ENCODE measurements at regions not wholly inside any gene's neighbourhood (a gene's known extent, or its start where the extent isn't known, plus 50 kb on each side); places are given as distances from the start of the nearest gene placed in this dataset.

DNA sequence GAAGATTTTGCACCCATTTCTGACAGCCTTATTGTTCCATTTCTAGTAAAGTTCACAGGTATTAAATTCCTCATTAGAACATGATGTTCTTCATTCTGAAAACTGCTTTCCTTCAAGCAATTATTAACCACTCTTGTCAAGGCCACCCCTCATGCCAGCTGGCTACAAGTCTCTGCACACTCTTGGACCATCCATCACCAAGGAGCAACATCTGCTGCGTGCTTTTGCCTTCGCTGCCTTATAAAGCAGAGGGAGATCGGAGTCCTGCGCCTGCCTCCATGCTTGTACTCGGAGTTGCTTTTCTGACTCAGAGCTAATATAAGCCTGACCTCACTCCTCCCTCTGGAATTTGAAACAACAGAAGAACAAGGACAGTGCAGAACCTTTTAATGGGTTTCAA, 529.9 kb upstream of the DPP6 start:
- no peak for ATAC-seq
- Mint-ChIP-seq H3K9me3 (ENCODE audit: insufficient read depth) (peaks cover 7% of the 10 kb centered on the region), H3K36me3 (ENCODE audit: low read depth) (no peaks in the 10 kb centered on the region), H3K4me3 (no peak overlapping the region), H3K27ac (no peak overlapping the region), H3K4me1 (ENCODE audit: low read depth) (no peaks in the 10 kb centered on the region), H3K27me3 (ENCODE audit: low read depth) (no peaks in the 10 kb centered on the region)
- no peak for DNase-seq
- ChIA-PET CTCF (no interaction called here), POLR2A (no interaction called here)

GRCh38 chr7:153523320-153524015, 528.7 kb upstream of the DPP6 start:
- Mint-ChIP-seq H3K9me3 (ENCODE audit: insufficient read depth) (peaks cover 7% of the 10 kb centered on the region), H3K36me3 (ENCODE audit: low read depth) (no peaks in the 10 kb centered on the region), H3K4me3 (no peak overlapping the region), H3K27ac (no peak overlapping the region), H3K4me1 (ENCODE audit: low read depth) (no peaks in the 10 kb centered on the region), H3K27me3 (ENCODE audit: low read depth) (no peaks in the 10 kb centered on the region)
- CTCF ChIA-PET, result no interaction called here
- no peak for DNase-seq
- no peak for ATAC-seq
- POLR2A ChIA-PET, result no interaction called here

DNA sequence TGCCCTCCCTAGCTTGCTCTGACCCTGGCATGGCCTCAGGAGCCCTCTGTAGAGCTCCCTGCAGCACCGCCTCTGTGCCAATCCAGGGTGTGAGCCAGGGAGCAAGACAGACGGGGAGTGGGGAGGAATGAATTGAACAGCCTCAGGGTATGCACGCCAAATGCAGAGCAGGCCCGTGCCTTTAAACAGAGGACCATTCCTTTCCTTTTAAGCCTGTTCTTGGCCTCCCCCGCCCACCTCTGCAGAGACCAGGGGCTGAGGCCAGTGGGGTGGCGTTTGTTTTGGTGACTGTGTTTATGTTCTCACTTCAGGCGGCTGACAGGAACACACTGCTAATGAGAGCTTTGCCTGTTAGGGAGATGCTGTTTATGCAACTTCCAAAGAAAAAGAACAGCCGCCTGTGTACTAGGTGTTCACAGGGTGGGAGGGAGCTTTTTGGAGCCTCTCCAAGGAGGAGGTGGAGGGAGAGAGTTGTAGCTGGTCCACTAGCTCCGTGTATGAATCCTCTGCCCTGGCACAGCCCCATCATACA, 528.1 kb upstream of the DPP6 start:
- no peaks in the 10 kb centered on the region for H3K36me3 Mint-ChIP-seq (ENCODE audit: low read depth)
- H3K4me1 Mint-ChIP-seq (ENCODE audit: low read depth), result no peaks in the 10 kb centered on the region
- H3K27me3 Mint-ChIP-seq (ENCODE audit: low read depth), result no peaks in the 10 kb centered on the region
- POLR2A ChIA-PET, result no interaction called here
- DNase-seq (no peak), ATAC-seq (no peak)
- no peak overlapping the region for H3K4me3 Mint-ChIP-seq
- peaks cover 7% of the 10 kb centered on the region for H3K9me3 Mint-ChIP-seq (ENCODE audit: insufficient read depth)
- CTCF ChIA-PET, result no interaction called here
- H3K27ac Mint-ChIP-seq, result no peak overlapping the region

DNA sequence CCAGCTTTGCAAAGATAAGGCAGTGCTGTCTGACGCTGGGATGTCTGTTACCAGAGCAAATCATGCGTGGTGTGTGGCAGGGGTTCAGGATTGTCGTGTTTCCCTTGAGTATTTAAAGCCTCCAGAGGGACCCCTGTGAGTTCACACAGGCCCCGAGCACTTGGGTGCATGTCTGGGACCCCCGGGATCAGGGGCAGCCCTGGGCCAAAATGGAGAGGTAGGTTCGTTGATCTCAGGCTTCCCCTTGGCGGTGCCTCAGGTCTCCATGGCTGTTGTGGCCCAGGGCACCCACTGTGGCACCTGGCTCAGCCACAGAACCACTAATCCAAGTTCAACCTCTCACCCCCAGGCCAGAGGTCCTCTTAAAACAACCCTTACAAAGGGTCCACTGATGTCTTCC, 523.1 kb upstream of the DPP6 start:
- H3K36me3 Mint-ChIP-seq (ENCODE audit: low read depth), result no peaks in the 10 kb centered on the region

GRCh38 chr7:153529651-153530165, 522.5 kb upstream of the DPP6 start:
- CTCF ChIA-PET, result no interaction called here
- Mint-ChIP-seq H3K27me3 (ENCODE audit: low read depth) (no peaks in the 10 kb centered on the region), H3K4me3 (no peak overlapping the region), H3K4me1 (ENCODE audit: low read depth) (no peaks in the 10 kb centered on the region), H3K9me3 (ENCODE audit: insufficient read depth) (no peaks in the 10 kb centered on the region), H3K36me3 (ENCODE audit: low read depth) (no peaks in the 10 kb centered on the region), H3K27ac (no peak overlapping the region)
- POLR2A ChIA-PET, result no interaction called here
- ATAC-seq, result no peak
- DNase-seq, result no peak

More for the DNA sequence above, 523.1 kb upstream of the DPP6 start:
- POLR2A ChIA-PET, result no interaction called here
- no peak for ATAC-seq
- no peaks in the 10 kb centered on the region for H3K27me3 Mint-ChIP-seq (ENCODE audit: low read depth)
- CTCF ChIA-PET, result no interaction called here
- DNase-seq, result no peak
- no peak overlapping the region for H3K4me3 Mint-ChIP-seq
- H3K9me3 Mint-ChIP-seq (ENCODE audit: insufficient read depth), result no peaks in the 10 kb centered on the region
- no peaks in the 10 kb centered on the region for H3K4me1 Mint-ChIP-seq (ENCODE audit: low read depth)
- no peak overlapping the region for H3K27ac Mint-ChIP-seq

GRCh38 chr7:153530441-153530840, 521.8 kb upstream of the DPP6 start:
- no peaks in the 10 kb centered on the region for H3K27me3 Mint-ChIP-seq (ENCODE audit: low read depth)
- H3K4me3 Mint-ChIP-seq, result no peak overlapping the region
- CTCF ChIA-PET, result no interaction called here
- no peak for DNase-seq
- H3K36me3 Mint-ChIP-seq (ENCODE audit: low read depth), result no peaks in the 10 kb centered on the region
- H3K27ac Mint-ChIP-seq, result no peak overlapping the region
- POLR2A ChIA-PET, result no interaction called here
- H3K4me1 Mint-ChIP-seq (ENCODE audit: low read depth), result no peaks in the 10 kb centered on the region
- no peaks in the 10 kb centered on the region for H3K9me3 Mint-ChIP-seq (ENCODE audit: insufficient read depth)
- no peak for ATAC-seq

GRCh38 chr7:153532326-153532725, 519.9 kb upstream of the DPP6 start:
- ChIA-PET POLR2A (no interaction called here), CTCF (no interaction called here)
- no peaks in the 10 kb centered on the region for H3K4me1 Mint-ChIP-seq (ENCODE audit: low read depth)
- H3K27me3 Mint-ChIP-seq (ENCODE audit: low read depth), result no peaks in the 10 kb centered on the region
- H3K27ac Mint-ChIP-seq, result no peak overlapping the region
- H3K4me3 Mint-ChIP-seq, result no peak overlapping the region
- ATAC-seq (no peak), DNase-seq (no peak)
- H3K36me3 Mint-ChIP-seq (ENCODE audit: low read depth), result no peaks in the 10 kb centered on the region
- no peaks in the 10 kb centered on the region for H3K9me3 Mint-ChIP-seq (ENCODE audit: insufficient read depth)

- ATAC-seq (no peak), DNase-seq (no peak)
- ChIA-PET CTCF (no interaction called here), POLR2A (no interaction called here)
- no peaks in the 10 kb centered on the region for H3K36me3 Mint-ChIP-seq (ENCODE audit: low read depth)
- H3K27me3 Mint-ChIP-seq (ENCODE audit: low read depth), result no peaks in the 10 kb centered on the region
- H3K27ac Mint-ChIP-seq, result no peak overlapping the region
- no peaks in the 10 kb centered on the region for H3K9me3 Mint-ChIP-seq (ENCODE audit: insufficient read depth)
- H3K4me1 Mint-ChIP-seq (ENCODE audit: low read depth), result no peaks in the 10 kb centered on the region
- H3K4me3 Mint-ChIP-seq, result no peak overlapping the region
Measured at GRCh38 chr7:153537271-153537670, 514.9 kb upstream of the DPP6 start.

DNA sequence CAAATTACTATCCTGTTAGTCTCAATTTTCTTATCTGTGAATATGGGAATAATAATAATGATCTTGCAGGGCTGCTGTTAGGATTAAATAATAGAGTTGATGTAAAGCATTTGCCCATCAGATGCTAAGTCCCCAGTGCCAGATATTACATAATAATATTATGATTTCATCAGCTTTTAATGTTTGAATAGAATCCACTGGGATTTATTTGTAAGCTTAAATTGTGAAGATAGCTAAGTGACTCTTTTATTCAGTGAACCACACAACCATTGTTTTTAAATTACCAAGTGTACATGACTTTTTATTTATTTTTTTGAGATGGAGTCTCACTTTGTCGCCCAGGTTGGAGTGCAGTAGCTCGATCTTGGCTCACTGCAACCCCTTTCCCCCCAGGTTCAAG, 510.3 kb upstream of the DPP6 start:
- Mint-ChIP-seq H3K9me3 (ENCODE audit: insufficient read depth) (no peaks in the 10 kb centered on the region), H3K36me3 (ENCODE audit: low read depth) (no peaks in the 10 kb centered on the region), H3K4me1 (ENCODE audit: low read depth) (no peaks in the 10 kb centered on the region), H3K27me3 (ENCODE audit: low read depth) (no peaks in the 10 kb centered on the region), H3K27ac (no peak overlapping the region), H3K4me3 (no peak overlapping the region)
- ATAC-seq (no peak), DNase-seq (no peak)
- POLR2A ChIA-PET, result no interaction called here
- CTCF ChIA-PET, result no interaction called here

DNA sequence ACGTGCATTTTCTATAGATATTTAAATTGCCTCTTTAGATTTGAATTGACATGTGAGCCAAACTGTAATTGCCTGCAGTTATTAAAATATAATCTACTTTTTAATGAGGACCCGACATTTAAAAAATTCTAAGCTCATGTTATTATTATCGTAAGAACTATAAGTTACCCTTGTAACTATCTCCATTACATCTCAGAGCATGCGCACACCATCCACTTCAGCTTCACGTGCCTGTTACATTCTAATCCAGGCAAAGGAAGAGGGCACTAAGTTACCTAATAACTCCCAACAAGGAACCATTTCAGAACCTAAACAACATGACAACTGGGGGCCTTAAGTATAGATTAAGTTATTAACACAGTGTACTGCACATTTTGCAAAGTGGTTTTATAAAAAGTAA, 509.0 kb upstream of the DPP6 start:
- Mint-ChIP-seq H3K36me3 (ENCODE audit: low read depth) (no peaks in the 10 kb centered on the region), H3K4me1 (ENCODE audit: low read depth) (no peaks in the 10 kb centered on the region), H3K9me3 (ENCODE audit: insufficient read depth) (no peaks in the 10 kb centered on the region), H3K4me3 (no peak overlapping the region), H3K27ac (no peak overlapping the region), H3K27me3 (ENCODE audit: low read depth) (no peaks in the 10 kb centered on the region)
- ChIA-PET CTCF (no interaction called here), POLR2A (no interaction called here)
- ATAC-seq (no peak), DNase-seq (no peak)

DNA sequence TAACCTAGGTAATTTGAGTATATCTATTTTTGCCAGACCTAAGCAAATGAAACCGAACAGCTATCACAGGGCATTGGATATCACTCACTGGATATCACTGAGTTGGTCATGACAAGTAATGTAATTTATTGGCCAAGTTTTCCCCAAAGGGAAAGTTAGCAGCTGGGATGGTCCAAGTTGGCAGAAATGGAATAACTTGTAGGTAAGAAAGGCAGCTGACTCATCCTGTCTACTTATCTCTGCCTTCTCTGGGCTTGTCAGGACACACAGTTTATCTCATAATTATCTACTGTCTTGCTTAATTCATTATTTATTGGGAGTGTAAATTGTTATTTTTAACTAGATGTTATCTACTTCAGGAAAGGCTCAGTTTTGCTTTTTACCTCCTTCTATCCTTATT, 502.0 kb upstream of the DPP6 start:
- ATAC-seq, result no peak
- POLR2A ChIA-PET, result no interaction called here
- H3K9me3 Mint-ChIP-seq (ENCODE audit: insufficient read depth), result peaks cover 3% of the 10 kb centered on the region
- no peak overlapping the region for H3K4me3 Mint-ChIP-seq
- no peaks in the 10 kb centered on the region for H3K36me3 Mint-ChIP-seq (ENCODE audit: low read depth)
- DNase-seq, result no peak
- H3K27me3 Mint-ChIP-seq (ENCODE audit: low read depth), result no peaks in the 10 kb centered on the region
- CTCF ChIA-PET, result no interaction called here
- no peak overlapping the region for H3K27ac Mint-ChIP-seq
- no peaks in the 10 kb centered on the region for H3K4me1 Mint-ChIP-seq (ENCODE audit: low read depth)

DNA sequence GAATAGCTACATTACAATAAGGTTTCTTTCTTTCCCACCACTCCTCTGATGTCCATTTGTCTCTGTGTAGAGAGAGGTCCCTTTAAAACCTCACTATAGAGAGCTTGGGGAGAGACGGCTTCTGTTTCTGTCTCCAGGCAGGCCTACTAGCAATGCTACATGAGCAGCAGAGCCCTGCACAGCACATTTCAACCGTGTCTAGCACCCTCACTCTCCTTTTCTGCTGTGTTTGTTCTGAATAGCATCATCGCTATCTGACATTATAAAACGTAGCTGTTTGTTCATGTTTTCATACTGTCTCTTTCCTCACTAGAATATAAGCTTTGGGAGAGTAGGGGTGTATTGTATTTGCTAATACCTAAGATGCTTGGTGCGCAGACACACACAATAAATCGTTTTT, 487.8 kb upstream of the DPP6 start:
- H3K4me3 Mint-ChIP-seq, result no peak overlapping the region
- no peak for DNase-seq
- peaks cover 11% of the 10 kb centered on the region for H3K9me3 Mint-ChIP-seq (ENCODE audit: insufficient read depth)
- no peaks in the 10 kb centered on the region for H3K36me3 Mint-ChIP-seq (ENCODE audit: low read depth)
- no peak for ATAC-seq
- CTCF ChIA-PET, result no interaction called here
- H3K27ac Mint-ChIP-seq, result no peak overlapping the region
- H3K27me3 Mint-ChIP-seq (ENCODE audit: low read depth), result no peaks in the 10 kb centered on the region
- POLR2A ChIA-PET, result no interaction called here
- no peaks in the 10 kb centered on the region for H3K4me1 Mint-ChIP-seq (ENCODE audit: low read depth)

GRCh38 chr7:153566324-153566723, 485.9 kb upstream of the DPP6 start:
- peaks cover 15% of the 10 kb centered on the region for H3K9me3 Mint-ChIP-seq (ENCODE audit: insufficient read depth)
- no peak overlapping the region for H3K27ac Mint-ChIP-seq
- no peak overlapping the region for H3K4me3 Mint-ChIP-seq
- POLR2A ChIA-PET, result no interaction called here
- H3K36me3 Mint-ChIP-seq (ENCODE audit: low read depth), result no peaks in the 10 kb centered on the region
- CTCF ChIA-PET, result no interaction called here
- ATAC-seq, result no peak
- H3K4me1 Mint-ChIP-seq (ENCODE audit: low read depth), result no peaks in the 10 kb centered on the region
- no peaks in the 10 kb centered on the region for H3K27me3 Mint-ChIP-seq (ENCODE audit: low read depth)
- DNase-seq, result no peak

All from activated CD8-positive, alpha-beta T cell treated with anti-CD3 and anti-CD28 coated beads, Interleukin-2, amount 10 ng/mL, durations not matched to agents 7 days and 5 days (primary cell).